ENCODE measurements at regions not wholly inside any gene's neighbourhood (a gene's known extent, or its start where the extent isn't known, plus 50 kb on each side); places are given as distances from the start of the nearest gene placed in this dataset.

GRCh38 chr16:51592001-51592501 lies 441.0 kb upstream of the SALL1 start:
- DNase-seq (ENCODE audit: low read depth): no peak

- DNase-seq (ENCODE audit: low read depth): no peak
Measured at GRCh38 chr16:51591480-51591879, 440.4 kb upstream of the SALL1 start.

GRCh38 chr16:51579652-51580360 lies 428.7 kb upstream of the SALL1 start:
- no peak for DNase-seq (ENCODE audit: low read depth)

GRCh38 chr16:51577621-51578303 lies 426.7 kb upstream of the SALL1 start:
- DNase-seq (ENCODE audit: low read depth): no peak

- no peak for DNase-seq (ENCODE audit: low read depth)
Measured at GRCh38 chr16:51576498-51577195, 425.6 kb upstream of the SALL1 start.

GRCh38 chr16:51573191-51573590 lies 422.1 kb upstream of the SALL1 start:
- DNase-seq (ENCODE audit: low read depth): no peak

- DNase-seq (ENCODE audit: low read depth): no peak
Measured at GRCh38 chr16:51569203-51569931, 418.3 kb upstream of the SALL1 start.

- DNase-seq (ENCODE audit: low read depth): no peak
Measured at GRCh38 chr16:51567911-51568310, 416.8 kb upstream of the SALL1 start.

- DNase-seq (ENCODE audit: low read depth): no peak
Measured at GRCh38 chr16:51565184-51565583, 414.1 kb upstream of the SALL1 start.

- no peak for DNase-seq (ENCODE audit: low read depth)
Measured at GRCh38 chr16:51562891-51563290, 411.8 kb upstream of the SALL1 start.

- DNase-seq (ENCODE audit: low read depth): no peak
Measured at GRCh38 chr16:51559901-51560300, 408.8 kb upstream of the SALL1 start.

- DNase-seq (ENCODE audit: low read depth): no peak
Measured at GRCh38 chr16:51557670-51558069, 406.6 kb upstream of the SALL1 start.

GRCh38 chr16:51556694-51557340 lies 405.7 kb upstream of the SALL1 start:
- peak; percentile 92 for DNase-seq (ENCODE audit: low read depth)

GRCh38 chr16:51553910-51554309 lies 402.8 kb upstream of the SALL1 start:
- no peak for DNase-seq (ENCODE audit: low read depth)

GRCh38 chr16:51553314-51553713 lies 402.2 kb upstream of the SALL1 start:
- DNase-seq (ENCODE audit: low read depth): no peak

GRCh38 chr16:51550800-51551347 lies 399.8 kb upstream of the SALL1 start:
- no peak for DNase-seq (ENCODE audit: low read depth)

- no peak for DNase-seq (ENCODE audit: low read depth)
Measured at GRCh38 chr16:51549836-51550235, 398.8 kb upstream of the SALL1 start.

GRCh38 chr16:51545951-51546350 lies 394.9 kb upstream of the SALL1 start:
- DNase-seq (ENCODE audit: low read depth): no peak

GRCh38 chr16:51544851-51545467 lies 393.9 kb upstream of the SALL1 start:
- DNase-seq (ENCODE audit: low read depth): no peak

- no peak for DNase-seq (ENCODE audit: low read depth)
Measured at GRCh38 chr16:51543971-51544370, 392.9 kb upstream of the SALL1 start.

Measured in GM04504 (cell line).